IMR-90 (cell line): ENCODE measurements at regions not wholly inside any gene's neighbourhood (a gene's known extent, or its start where the extent isn't known, plus 50 kb on each side); places are given as distances from the start of the nearest gene placed in this dataset.

Source experiments
- ATAC-seq: fragments of 200-7000 bp; cut with Tn5 transposase; 2 replicates; pipeline ENCODE4 v1.9.1; 2020; ENCODE audit warnings: low read depth, mild to moderate bottlenecking, moderate library complexity
- BruUV-seq: library from RNA; stranded (reverse); fragments of 400-500 nt; replicated peaks from 2 replicates; lab custom pipeline; 2021; lab: Mats Ljungman, UMichigan
- CTCF ChIA-PET: fragments of 300-600 bp; formaldehyde crosslinking; extraction: SDS; loops from one replicate; lab custom pipeline; 2021; ENCODE audit warnings: antibody characterized with exemption; lab: Yijun Ruan, JAX
- POLR2A ChIA-PET: fragments of 300-600 bp; sonication (Branson Sonifier 250); formaldehyde crosslinking; loops from one replicate; lab custom pipeline; 2022; ENCODE audit warnings: antibody characterized with exemption; ENCODE audit not compliant: unreplicated experiment; lab: Charles Lee
- DNase-seq: peaks from one replicate; pipeline ENCODE4 v3.0.0; 2013
- H2AFZ ChIP-seq: replicated peaks from 2 replicates; pipeline ENCODE3; 2013; ENCODE audit warnings: low read length, mild to moderate bottlenecking; ENCODE audit not compliant: poor library complexity
- H2AK5ac ChIP-seq: 2 replicates; pipeline ENCODE4 v1.6.1; 2013; ENCODE audit warnings: low read depth, low read length, inconsistent platforms
- H2AK9ac ChIP-seq: replicated peaks from 2 replicates; pipeline ENCODE3; 2013; ENCODE audit warnings: mild to moderate bottlenecking, low read depth, low read length, moderate library complexity; ENCODE audit not compliant: poor library complexity
- H2BK120ac ChIP-seq: 2 replicates; pipeline ENCODE4 v1.6.1; 2013; ENCODE audit warnings: low read depth, low read length, inconsistent platforms
- H2BK15ac ChIP-seq: 3 replicates; pipeline ENCODE4 v1.6.1; 2013; ENCODE audit warnings: low read depth, low read length, inconsistent platforms
- H2BK20ac ChIP-seq: 2 replicates; pipeline ENCODE4 v1.6.1; 2013; ENCODE audit warnings: low read depth, mild to moderate bottlenecking, inconsistent platforms, low read length, moderate library complexity
- H2BK5ac ChIP-seq: 2 replicates; pipeline ENCODE4 v1.6.1; 2013; ENCODE audit warnings: mild to moderate bottlenecking, low read depth, low read length, inconsistent platforms; ENCODE audit not compliant: poor library complexity, severe bottlenecking
- H3K14ac ChIP-seq: replicated peaks from 2 replicates; pipeline ENCODE4 v1.6.1; 2013; ENCODE audit warnings: low read depth, low read length, inconsistent platforms
- H3K18ac ChIP-seq: 2 replicates; pipeline ENCODE4 v1.6.1; 2013; ENCODE audit warnings: low read depth, low read length, control low read depth
- H3K23ac ChIP-seq: 2 replicates; pipeline ENCODE4 v1.6.1; 2013; ENCODE audit warnings: low read depth, low read length, inconsistent platforms
- H3K27ac ChIP-seq: 2 replicates; pipeline ENCODE4 v1.5.1; 2013; ENCODE audit warnings: mild to moderate bottlenecking, control low read depth, low read length; ENCODE audit not compliant: insufficient read depth
- H3K27me3 ChIP-seq: 2 replicates; pipeline ENCODE4 v1.6.1; 2013; ENCODE audit warnings: low read length; ENCODE audit not compliant: control insufficient read depth, insufficient read depth
- H3K36me3 ChIP-seq: 2 replicates; pipeline ENCODE4 v1.6.1; 2013; ENCODE audit warnings: low read length, mixed read lengths; ENCODE audit not compliant: control insufficient read depth, insufficient read depth
- H3K4ac ChIP-seq: 2 replicates; pipeline ENCODE4 v1.6.1; 2013; ENCODE audit warnings: low read depth, low read length, inconsistent platforms
- H3K4me1 ChIP-seq: 2 replicates; pipeline ENCODE4 v1.6.1; 2013; ENCODE audit warnings: low read length, mixed read lengths; ENCODE audit not compliant: control insufficient read depth, insufficient read depth
- H3K4me2 ChIP-seq: 2 replicates; pipeline ENCODE4 v1.6.1; 2013; ENCODE audit warnings: low read depth, mild to moderate bottlenecking, control low read depth, low read length, moderate library complexity
- H3K4me3 ChIP-seq: 2 replicates; pipeline ENCODE4 v1.5.1; 2013; ENCODE audit warnings: low read depth, mild to moderate bottlenecking, control low read depth, low read length, moderate library complexity; ENCODE audit not compliant: insufficient read depth
- H3K56ac ChIP-seq: 2 replicates; pipeline ENCODE4 v1.6.1; 2013; ENCODE audit warnings: low read length, inconsistent platforms; ENCODE audit not compliant: insufficient read depth; ENCODE audit errors: extremely low read depth
- H3K79me1 ChIP-seq, 2 experiments: 2 replicates each; pipeline ENCODE4 v1.6.1; 2013; ENCODE audit warnings: low read length in 2 of 2, inconsistent platforms in 1 of 2, low read depth in 1 of 2
- H3K9ac ChIP-seq: 2 replicates; pipeline ENCODE4 v1.6.1; 2013; ENCODE audit warnings: low read depth, low read length, control low read depth
- H3K9me1 ChIP-seq: 2 replicates; pipeline ENCODE4 v1.6.1; 2013; ENCODE audit warnings: low read length, inconsistent platforms; ENCODE audit not compliant: insufficient read depth
- H3K9me3 ChIP-seq: 2 replicates; pipeline ENCODE4 v1.6.1; 2013; ENCODE audit warnings: low read length; ENCODE audit not compliant: control insufficient read depth, insufficient read depth
- H4K20me1 ChIP-seq: 2 replicates; pipeline ENCODE4 v1.6.1; 2013; ENCODE audit warnings: low read length, inconsistent platforms; ENCODE audit not compliant: insufficient read depth
- H4K5ac ChIP-seq: 2 replicates; pipeline ENCODE4 v1.6.1; 2013; ENCODE audit warnings: mild to moderate bottlenecking, low read depth, low read length, control low read depth
- H4K8ac ChIP-seq, 2 experiments: 2 replicates each; pipeline ENCODE4 v1.6.1; 2013; ENCODE audit warnings: low read depth in 2 of 2, low read length in 2 of 2, control low read depth in 1 of 2, inconsistent platforms in 1 of 2
- H4K91ac ChIP-seq: 2 replicates; pipeline ENCODE4 v1.6.1; 2013; ENCODE audit warnings: low read depth, low read length, inconsistent platforms; ENCODE audit not compliant: insufficient read depth
- CEBPB ChIP-seq: IDR thresholded peaks from 2 replicates; pipeline ENCODE4 v1.6.1; 2012; ENCODE audit warnings: low read depth, low read length, improper control_type of control experiment
- CTCF ChIP-seq: conservative IDR thresholded peaks from 2 replicates; pipeline ENCODE4 v1.5.1; 2012; ENCODE audit warnings: mild to moderate bottlenecking, low read depth, low read length, improper control_type of control experiment
- ELK1 ChIP-seq: fragments of 150-350 bp; IDR thresholded peaks from 2 replicates; pipeline ENCODE4 v1.6.1; 2016; ENCODE audit warnings: low read depth, mild to moderate bottlenecking, low read length, moderate library complexity, borderline replicate concordance
- NFE2L2 ChIP-seq: fragments of 150-350 bp; IDR thresholded peaks from 2 replicates; pipeline ENCODE4 v1.6.1; 2016; ENCODE audit warnings: low read depth, mild to moderate bottlenecking, low read length
- POLR2A ChIP-seq: IDR thresholded peaks from 2 replicates; pipeline ENCODE4 v1.6.1; 2012; ENCODE audit warnings: mild to moderate bottlenecking, low read depth, low read length
- WGBS, 2 experiments: methylation state at CpG; one replicate each; pipeline versions ENCODE4 v1.1.5 to v1.1.7; 2013; ENCODE audit warnings: missing lambda C conversion rate in 2 of 2; ENCODE audit not compliant: insufficient read length in 1 of 2; ENCODE audit errors: extremely low coverage in 2 of 2; 5-methylcytosine and 5-hydroxymethylcytosine counted together
- dilution Hi-C: fragments of 300-500 bp; cut with HindIII; formaldehyde crosslinking; loops from one replicate; pipeline ENCODE4 v1.14.3; 2018; ENCODE audit warnings: low sequenced_read_pairs; ENCODE audit not compliant: unreplicated experiment
- in situ Hi-C: fragments of 300-500 bp; cut with MboI; formaldehyde crosslinking; loops from 3 replicates; pipeline ENCODE4 v1.14.3; 2019; ENCODE audit warnings: low sequenced_read_pairs, inconsistent platforms, mixed read lengths
- intact Hi-C: fragments of 100-400 bp; cut with micrococcal nuclease; formaldehyde crosslinking; loops from 2 replicates; pipeline ENCODE4 v1.10.0; 2022

DNA sequence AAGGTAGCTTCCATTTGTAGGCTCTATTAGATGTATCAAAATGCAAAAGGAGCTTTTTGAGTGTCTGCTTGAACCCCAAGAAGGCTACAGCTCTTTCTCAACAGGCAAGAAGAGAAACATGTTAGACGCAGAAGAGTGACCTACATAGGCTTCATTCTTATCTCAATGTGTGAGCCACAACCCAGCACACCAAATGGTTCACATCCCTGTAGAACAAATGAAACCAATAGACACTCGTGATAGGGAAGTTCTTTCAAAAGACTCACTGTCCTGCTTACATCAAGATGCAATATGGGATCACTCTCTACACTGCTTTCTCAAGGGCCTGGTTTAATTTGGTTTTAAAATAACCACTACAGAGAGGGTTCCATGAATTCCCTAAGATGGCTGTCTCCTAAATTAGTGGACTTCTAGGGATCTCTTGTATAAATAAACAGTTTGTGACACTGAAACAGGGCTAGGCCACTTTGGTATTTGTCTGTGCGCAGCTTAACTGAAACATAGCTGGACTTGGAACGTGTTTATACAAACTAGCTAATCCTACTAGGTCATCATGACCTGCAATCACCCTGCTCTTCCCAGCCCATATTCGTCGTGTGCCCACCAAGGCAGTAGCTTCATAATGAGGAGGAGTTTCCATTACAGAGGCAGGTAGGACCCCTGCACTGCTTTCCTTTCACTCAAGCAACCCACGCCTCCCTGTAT is 225.4 kb upstream of the PREP start:
- no peak overlapping the region for H2AFZ ChIP-seq
- H2AK9ac ChIP-seq = no peak overlapping the region
- peak overlapping the region in 1 of 2 experiments; percentile 12; a peak in 1 of 4 replicates for H4K8ac ChIP-seq
- no peak overlapping the region for H3K4me3 ChIP-seq
- DNase-seq = no peak
- H2AK5ac ChIP-seq = peak overlapping the region; percentile 66; the same call in 1 of the 2 replicates
- no peak overlapping the region for H3K56ac ChIP-seq
- no peaks in the 10 kb centered on the region for H3K27me3 ChIP-seq
- 0 out of 2 replicates have a peak overlapping the region, but pooled peaks have one; percentile 4 for H3K23ac ChIP-seq
- H2BK5ac ChIP-seq = peak overlapping the region; percentile 28
- no TSS peak for BruUV-seq
- CTCF ChIA-PET = interaction anchor here (0.6 kb wide), 1 partner anchor 21 kb away, joined by 4 read pairs; no protein-coding TSS in a partner anchor
- peak overlapping the region; percentile 34 for H3K4ac ChIP-seq
- ATAC-seq = no peak; the same call in 1 of the 2 replicates
- peak overlapping the region; percentile 8; the same call in 1 of the 2 replicates for H4K5ac ChIP-seq
- H3K9me3 ChIP-seq = no peaks in the 10 kb centered on the region
- H2BK120ac ChIP-seq = peak overlapping the region; percentile 17; the same call in 1 of the 2 replicates
- H3K14ac ChIP-seq = peak overlapping the region; percentile 12; the same call in 1 of the 2 replicates
- no peaks in the 10 kb centered on the region; the same call in 1 of the 2 replicates for H3K4me1 ChIP-seq
- no peak overlapping the region for H3K9ac ChIP-seq
- H4K91ac ChIP-seq = peak overlapping the region; percentile 0; the same call in 1 of the 2 replicates
- WGBS, 2 experiments = no CpG with 5 or more reads among the region's 7 CpGs
- dilution Hi-C loops (no loop called here), in situ Hi-C loops (no loop called here), intact Hi-C loops (no loop called here)
- H3K79me1 ChIP-seq = no peaks in the 10 kb centered on the region
- TF ChIP-seq CEBPB (no peak), ELK1 (no peak), POLR2A (no peak), NFE2L2 (no peak), CTCF (no peak)
- POLR2A ChIA-PET = no interaction called here
- H4K20me1 ChIP-seq = no peaks in the 10 kb centered on the region
- no peaks in the 10 kb centered on the region for H3K36me3 ChIP-seq
- H3K9me1 ChIP-seq = no peaks in the 10 kb centered on the region
- H3K18ac ChIP-seq = peak overlapping the region; percentile 36; the same call in 1 of the 2 replicates
- H2BK20ac ChIP-seq = peak overlapping the region; percentile 26; the same call in 1 of the 2 replicates
- no peak overlapping the region; the same call in 1 of the 2 replicates for H3K4me2 ChIP-seq
- H3K27ac ChIP-seq = no peak overlapping the region
- peak overlapping the region; percentile 38; the same call in 1 of the 3 replicates for H2BK15ac ChIP-seq
